ENCODE measurements at regions not wholly inside any gene's neighbourhood (a gene's known extent, or its start where the extent isn't known, plus 50 kb on each side); places are given as distances from the start of the nearest gene placed in this dataset.

GRCh38 chr5:125139590-125139989 lies 393.2 kb upstream of the ZNF608 start:
- Histone ChIP-seq H3K36me3 (ENCODE audit: control insufficient read depth in 4 of 4, insufficient read depth in 3 of 4, low read depth in 1 of 4, low read length in 3 of 4) (no peaks in the 10 kb centered on the region), H3K27me3 (ENCODE audit: control insufficient read depth in 4 of 4, insufficient read depth in 4 of 4, low read length in 3 of 4) (no peaks in the 10 kb centered on the region), H3K9me3 (ENCODE audit: control insufficient read depth in 4 of 4, low read length in 3 of 4) (no peaks in the 10 kb centered on the region), H3K4me1 (ENCODE audit: control insufficient read depth in 4 of 4, insufficient read depth in 4 of 4, low read length in 3 of 4) (no peaks in the 10 kb centered on the region), H3K9ac (ENCODE audit: low read depth in 1 of 2, low read length in 2 of 2) (no peak overlapping the region), H3K4me3 (ENCODE audit: low read depth in 1 of 3, low read length in 3 of 3) (no peak overlapping the region), H3K27ac (ENCODE audit: low read depth in 1 of 2, low read length in 2 of 2) (no peak overlapping the region)
- TF ChIP-seq HNF4A (conservative IDR thresholded peaks at IDR 0.05) (no peak), ATF3 (IDR thresholded peaks at IDR 0.05) (no peak), TAF1 (conservative IDR thresholded peaks at IDR 0.05) (no peak), FOXA1 (IDR thresholded peaks at IDR 0.05) (no peak)
- no peak for DNase-seq (ENCODE audit: low spot score)
- 94% methylated on average over 2 of the region's 2 CpGs for WGBS

GRCh38 chr5:125140220-125140619 lies 393.8 kb upstream of the ZNF608 start:
- no peak overlapping the region for H3K4me3 ChIP-seq (ENCODE audit: low read depth in 1 of 3, low read length in 3 of 3)
- no peaks in the 10 kb centered on the region for H3K36me3 ChIP-seq (ENCODE audit: control insufficient read depth in 4 of 4, insufficient read depth in 3 of 4, low read depth in 1 of 4, low read length in 3 of 4)
- WGBS, result 81% methylated on average over 4 of the region's 4 CpGs
- H3K27me3 ChIP-seq (ENCODE audit: control insufficient read depth in 4 of 4, insufficient read depth in 4 of 4, low read length in 3 of 4), result no peaks in the 10 kb centered on the region
- H3K27ac ChIP-seq (ENCODE audit: low read depth in 1 of 2, low read length in 2 of 2), result no peak overlapping the region
- DNase-seq (ENCODE audit: low spot score), result no peak
- TF ChIP-seq REST (IDR thresholded peaks at IDR 0.05) (no peak), FOXA1 (IDR thresholded peaks at IDR 0.05) (no peak), TAF1 (conservative IDR thresholded peaks at IDR 0.05) (no peak), RXRA (IDR thresholded peaks at IDR 0.05) (no peak)
- H3K9ac ChIP-seq (ENCODE audit: low read depth in 1 of 2, low read length in 2 of 2), result no peak overlapping the region
- H3K4me1 ChIP-seq (ENCODE audit: control insufficient read depth in 4 of 4, insufficient read depth in 4 of 4, low read length in 3 of 4), result no peaks in the 10 kb centered on the region
- H3K9me3 ChIP-seq (ENCODE audit: control insufficient read depth in 4 of 4, low read length in 3 of 4), result no peaks in the 10 kb centered on the region

DNA sequence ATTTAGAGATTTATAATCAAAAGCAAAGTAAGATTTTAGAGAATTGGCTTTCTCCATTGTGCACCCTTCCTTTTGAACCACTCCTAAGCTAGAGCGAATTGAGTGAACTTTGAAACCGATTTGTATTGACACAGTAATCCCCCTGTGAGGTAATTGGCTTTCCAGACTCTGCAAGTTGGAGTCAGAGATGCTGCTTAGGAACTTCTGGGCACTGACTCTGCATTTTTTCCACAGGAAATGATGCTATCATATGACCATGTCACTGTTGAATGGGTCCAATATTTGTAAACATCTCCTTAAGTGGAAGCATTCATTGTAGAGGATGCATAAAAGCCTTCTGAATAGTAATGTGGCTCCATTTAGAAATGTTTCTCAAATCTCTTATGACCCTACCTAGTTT lies 394.4 kb upstream of the ZNF608 start:
- Histone ChIP-seq H3K27me3 (ENCODE audit: control insufficient read depth in 4 of 4, insufficient read depth in 4 of 4, low read length in 3 of 4) (no peaks in the 10 kb centered on the region), H3K27ac (ENCODE audit: low read depth in 1 of 2, low read length in 2 of 2) (no peak overlapping the region), H3K4me1 (ENCODE audit: control insufficient read depth in 4 of 4, insufficient read depth in 4 of 4, low read length in 3 of 4) (no peaks in the 10 kb centered on the region), H3K4me3 (ENCODE audit: low read depth in 1 of 3, low read length in 3 of 3) (no peak overlapping the region), H3K9me3 (ENCODE audit: control insufficient read depth in 4 of 4, low read length in 3 of 4) (no peaks in the 10 kb centered on the region), H3K9ac (ENCODE audit: low read depth in 1 of 2, low read length in 2 of 2) (no peak overlapping the region), H3K36me3 (ENCODE audit: control insufficient read depth in 4 of 4, insufficient read depth in 3 of 4, low read depth in 1 of 4, low read length in 3 of 4) (no peaks in the 10 kb centered on the region)
- 41% methylated on average over 2 of the region's 2 CpGs for WGBS
- peak in 1 of 2 donors; percentile 48 for TF ChIP-seq RXRA (IDR thresholded peaks at IDR 0.05)
- peak; percentile 16 to 17 for TF ChIP-seq RAD21 (IDR thresholded peaks at IDR 0.05)
- TF ChIP-seq ATF3 (IDR thresholded peaks at IDR 0.05), result no peak
- TF ChIP-seq GABPA (IDR thresholded peaks at IDR 0.05 in 1 of 2, conservative IDR thresholded peaks at IDR 0.05 in 1 of 2), result no peak
- peak; percentile 19 for TF ChIP-seq SP1 (IDR thresholded peaks at IDR 0.05)
- DNase-seq (ENCODE audit: low spot score), result no peak

DNA sequence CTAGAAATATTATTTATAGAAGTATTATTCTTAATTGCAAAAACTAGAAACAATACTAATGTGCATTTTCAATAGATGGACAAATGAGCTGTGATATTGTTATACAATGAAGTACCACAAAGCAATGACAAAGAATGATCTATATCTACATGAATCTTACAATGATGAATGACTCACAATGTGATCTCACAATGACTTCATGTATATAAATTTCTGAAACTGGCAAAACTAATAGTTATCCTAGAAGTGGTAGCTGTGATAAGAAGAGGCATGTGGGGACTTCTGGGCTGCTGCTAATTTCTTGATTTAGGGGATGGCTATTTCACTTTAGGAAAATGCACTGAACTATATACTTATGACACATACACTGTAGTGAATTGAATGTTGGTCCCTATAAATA lies 396.0 kb upstream of the ZNF608 start:
- H3K36me3 ChIP-seq (ENCODE audit: control insufficient read depth in 4 of 4, insufficient read depth in 3 of 4, low read depth in 1 of 4, low read length in 3 of 4), result no peaks in the 10 kb centered on the region
- no peaks in the 10 kb centered on the region for H3K4me1 ChIP-seq (ENCODE audit: control insufficient read depth in 4 of 4, insufficient read depth in 4 of 4, low read length in 3 of 4)
- DNase-seq (ENCODE audit: low spot score), result no peak
- H3K9me3 ChIP-seq (ENCODE audit: control insufficient read depth in 4 of 4, low read length in 3 of 4), result no peaks in the 10 kb centered on the region
- H3K4me3 ChIP-seq (ENCODE audit: low read depth in 1 of 3, low read length in 3 of 3), result no peak overlapping the region
- H3K27me3 ChIP-seq (ENCODE audit: control insufficient read depth in 4 of 4, insufficient read depth in 4 of 4, low read length in 3 of 4), result no peaks in the 10 kb centered on the region
- TF ChIP-seq FOXA2 (IDR thresholded peaks at IDR 0.05) (no peak), RXRA (IDR thresholded peaks at IDR 0.05) (no peak), SP1 (IDR thresholded peaks at IDR 0.05) (no peak), GABPA (IDR thresholded peaks at IDR 0.05 in 1 of 2, conservative IDR thresholded peaks at IDR 0.05 in 1 of 2) (no peak), TAF1 (conservative IDR thresholded peaks at IDR 0.05) (no peak), EGR1 (IDR thresholded peaks at IDR 0.05; ENCODE audit: low read depth in 2 of 2) (no peak), YY1 (IDR thresholded peaks at IDR 0.05) (no peak)
- no peak overlapping the region for H3K27ac ChIP-seq (ENCODE audit: low read depth in 1 of 2, low read length in 2 of 2)
- no peak overlapping the region for H3K9ac ChIP-seq (ENCODE audit: low read depth in 1 of 2, low read length in 2 of 2)

Measured in liver (tissue), 7 donors.